T-helper 1 cell (primary cell): ENCODE measurements at regions not wholly inside any gene's neighbourhood (a gene's known extent, or its start where the extent isn't known, plus 50 kb on each side); places are given as distances from the start of the nearest gene placed in this dataset.
"Not testable (repeated sequence)": the region's sequence is repeated elsewhere in the genome, so short reads cannot be mapped to it uniquely, and the experiment has no call there.

Experiments
- DNase-seq, 5 donors: peaks; one replicate each; pipeline ENCODE4 v3.0.0-alpha.2; 2012 to 2020

DNA sequence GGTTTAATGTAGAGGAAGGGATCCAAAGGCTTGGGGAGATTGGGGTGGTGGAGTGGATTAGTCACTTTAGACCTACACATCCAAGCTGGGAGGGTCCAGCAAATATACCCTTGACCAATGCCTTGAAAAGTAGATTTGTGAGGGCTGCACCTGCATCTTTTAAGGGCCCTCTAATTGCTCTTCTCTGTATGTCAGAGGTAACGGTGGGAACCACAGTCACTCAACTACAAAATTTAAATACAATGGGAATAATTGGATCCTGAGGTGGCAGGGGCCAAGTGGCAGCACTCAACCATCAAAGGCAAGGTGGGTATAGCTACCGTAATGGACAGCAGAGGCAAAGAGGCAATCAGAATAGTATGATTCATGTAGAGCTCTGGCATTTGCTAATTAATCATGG lies 833.7 kb upstream of the ARRDC3 start:
- not testable (repeated sequence) for DNase-seq

DNA sequence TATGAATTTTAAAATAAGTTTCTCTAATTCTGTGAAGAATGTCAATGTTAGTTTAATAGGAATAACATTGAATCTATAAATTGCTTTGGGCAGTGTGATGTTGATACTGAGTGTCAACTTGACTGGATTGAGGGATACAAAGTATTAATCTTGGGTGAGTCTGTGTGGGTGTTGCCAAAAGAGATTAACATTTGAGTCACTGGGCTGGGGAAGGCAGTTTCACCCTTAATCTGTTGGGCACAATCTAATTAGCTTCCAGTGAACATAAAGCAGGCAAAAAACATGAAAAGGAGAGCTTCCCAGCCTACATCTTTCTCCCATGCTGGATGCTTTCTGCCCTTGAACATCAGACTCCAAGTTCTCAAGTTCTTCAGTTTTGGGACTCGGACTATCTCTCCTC lies 832.0 kb upstream of the ARRDC3 start:
- no peak for DNase-seq

DNA sequence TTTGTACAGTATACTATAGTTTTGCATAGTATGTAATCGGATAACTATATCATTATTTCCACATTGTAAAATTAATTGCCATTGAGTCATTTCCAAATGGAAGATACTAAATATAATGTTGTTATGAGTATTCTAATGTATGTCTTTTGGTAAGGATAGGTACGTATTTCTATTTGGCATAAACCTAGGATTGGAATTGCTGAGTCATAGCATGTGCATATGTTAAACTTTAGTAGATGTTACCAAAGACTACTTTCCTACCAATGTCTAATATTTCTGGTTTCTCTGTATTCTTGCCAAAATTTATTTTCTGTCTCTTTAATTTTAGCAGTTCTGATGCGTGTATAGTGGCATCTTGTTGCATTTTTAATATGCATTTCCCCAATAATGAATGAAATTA lies 825.1 kb upstream of the ARRDC3 start:
- DNase-seq, result no peak

DNA sequence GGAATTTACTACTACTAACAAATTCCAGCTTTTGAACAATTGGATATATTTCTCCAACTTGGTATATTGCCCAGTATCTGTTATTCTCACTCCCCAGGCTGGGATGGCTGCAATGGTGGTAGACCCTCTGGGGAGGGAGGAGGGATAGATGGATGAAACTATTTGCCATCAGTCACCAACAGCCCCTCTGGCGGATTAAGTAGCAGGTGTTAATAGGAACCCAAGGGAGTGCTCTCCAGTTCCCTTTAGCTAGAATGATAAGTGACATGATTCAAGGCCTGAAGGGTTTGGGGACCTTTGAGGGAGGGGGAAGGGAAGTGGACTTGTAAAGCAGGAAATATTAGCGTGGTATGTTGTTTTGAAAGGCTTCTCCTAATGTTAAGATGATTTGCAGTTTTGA lies 824.0 kb upstream of the ARRDC3 start:
- no peak for DNase-seq

DNA sequence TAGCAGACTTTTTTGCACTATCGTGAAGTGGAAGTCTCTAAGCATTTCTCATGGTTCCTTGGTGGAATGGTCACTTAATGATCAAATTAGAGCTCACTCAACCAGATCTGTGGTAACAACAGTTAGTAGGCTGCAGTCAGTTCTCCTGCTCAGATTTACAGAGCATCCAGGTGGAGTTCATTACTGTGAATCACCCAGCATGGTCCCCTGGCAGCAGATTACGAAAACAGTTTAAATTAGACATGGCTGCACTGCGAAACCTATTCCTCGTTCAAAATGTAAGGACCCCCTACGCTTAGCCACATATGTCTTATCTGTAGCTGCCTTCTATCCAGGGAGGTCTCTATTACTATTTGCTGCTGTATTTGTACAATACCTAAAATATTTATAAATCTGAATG lies 823.6 kb upstream of the ARRDC3 start:
- no peak for DNase-seq

DNA sequence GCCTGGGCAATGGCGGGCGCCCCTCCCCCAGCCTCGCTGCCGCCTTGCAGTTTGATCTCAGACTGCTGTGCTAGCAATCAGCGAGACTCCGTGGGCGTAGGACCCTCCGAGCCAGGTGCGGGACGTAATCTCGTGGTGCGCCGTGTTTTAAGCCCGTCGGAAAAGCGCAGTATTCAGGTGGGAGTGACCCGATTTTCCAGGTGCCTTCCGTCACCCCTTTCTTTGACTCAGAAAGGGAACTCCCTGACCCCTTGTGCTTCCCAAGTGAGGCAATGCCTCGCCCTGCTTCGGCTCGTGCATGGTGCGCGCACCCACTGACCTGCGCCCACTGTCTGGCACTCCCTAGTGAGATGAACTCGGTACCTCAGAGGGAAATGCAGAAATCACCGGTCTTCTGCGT lies 815.9 kb upstream of the ARRDC3 start:
- DNase-seq, result not testable (repeated sequence)

DNA sequence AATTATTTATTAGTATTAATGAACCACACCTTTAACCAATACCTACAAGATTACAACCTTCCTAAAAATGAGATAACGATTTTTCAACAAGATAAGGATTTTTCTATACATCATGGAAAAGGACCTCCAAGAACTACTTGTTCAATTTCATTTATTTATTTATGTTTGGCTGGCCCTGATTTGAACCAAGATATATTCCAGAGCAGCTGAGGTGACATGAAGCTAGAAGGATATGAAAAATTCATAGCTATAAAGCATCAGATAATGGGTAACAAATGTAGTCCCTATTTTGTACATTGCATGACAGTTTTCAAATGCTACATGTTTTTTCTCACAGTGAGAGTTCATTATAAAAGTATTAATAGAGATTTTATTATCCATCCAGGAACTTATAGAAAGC lies 798.5 kb upstream of the ARRDC3 start:
- DNase-seq, result no peak

DNA sequence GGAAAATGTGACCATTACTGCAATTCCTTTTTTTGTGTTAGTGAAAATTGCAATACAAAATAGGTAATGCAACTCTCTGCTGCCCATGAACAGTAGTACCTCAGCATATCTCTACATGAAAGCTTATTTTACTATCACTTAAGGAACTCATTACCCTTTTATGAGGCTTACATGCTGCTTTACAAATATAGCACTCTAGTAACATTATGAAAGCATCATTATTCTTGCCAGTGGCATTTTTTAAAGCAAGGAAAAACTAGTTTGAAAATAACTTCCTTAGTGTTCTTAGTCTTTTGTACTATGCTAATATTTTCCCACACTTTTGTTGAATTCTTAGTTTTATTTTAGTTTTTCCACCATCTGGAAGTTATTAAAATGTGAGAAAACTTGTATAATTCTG lies 797.3 kb upstream of the ARRDC3 start:
- no peak for DNase-seq

DNA sequence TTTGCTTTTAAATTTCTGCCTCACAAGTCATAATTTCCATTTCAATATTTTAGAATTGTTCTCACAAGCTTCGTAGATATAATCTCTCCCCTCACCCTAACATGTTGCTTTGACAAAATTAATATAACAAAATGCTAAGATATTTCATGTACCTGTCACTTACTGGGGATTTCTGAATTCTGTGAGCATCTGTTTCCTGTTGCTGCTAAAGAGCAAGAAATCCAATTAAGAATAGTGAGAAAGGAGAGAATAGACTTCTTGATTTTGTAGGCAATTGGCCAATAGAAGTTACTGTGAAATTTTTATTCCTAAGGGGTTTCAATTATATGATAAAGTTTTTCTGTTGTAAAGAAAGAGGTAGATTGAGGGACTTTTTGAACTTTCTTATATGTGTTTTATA lies 796.5 kb upstream of the ARRDC3 start:
- DNase-seq, result no peak

DNA sequence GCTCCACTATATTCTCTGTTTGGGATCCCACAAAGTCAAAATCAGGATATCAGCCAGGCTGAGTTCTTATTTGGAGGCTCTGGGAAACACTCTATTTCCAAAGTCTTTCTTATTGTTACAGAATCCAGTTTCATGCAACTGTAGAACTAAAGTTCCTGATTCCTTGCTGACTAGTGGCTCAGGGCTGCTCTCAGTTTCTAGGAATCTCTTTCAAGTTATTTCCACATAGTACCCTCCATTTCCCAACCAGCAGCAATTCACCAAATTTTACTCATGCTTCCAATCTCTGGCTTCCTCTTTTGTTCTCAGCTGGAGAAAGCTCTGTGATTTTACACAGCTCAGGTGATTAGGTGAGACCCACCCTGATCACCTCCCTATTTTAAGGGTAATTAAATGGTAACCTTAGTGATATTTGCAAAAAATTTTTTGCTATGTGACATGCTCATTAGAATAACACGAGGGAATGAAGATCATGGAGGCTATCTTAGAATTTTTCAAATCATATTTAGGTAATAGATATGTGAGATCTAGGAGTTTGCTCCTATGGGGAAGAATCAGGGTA lies 794.9 kb upstream of the ARRDC3 start:
- DNase-seq, result no peak

DNA sequence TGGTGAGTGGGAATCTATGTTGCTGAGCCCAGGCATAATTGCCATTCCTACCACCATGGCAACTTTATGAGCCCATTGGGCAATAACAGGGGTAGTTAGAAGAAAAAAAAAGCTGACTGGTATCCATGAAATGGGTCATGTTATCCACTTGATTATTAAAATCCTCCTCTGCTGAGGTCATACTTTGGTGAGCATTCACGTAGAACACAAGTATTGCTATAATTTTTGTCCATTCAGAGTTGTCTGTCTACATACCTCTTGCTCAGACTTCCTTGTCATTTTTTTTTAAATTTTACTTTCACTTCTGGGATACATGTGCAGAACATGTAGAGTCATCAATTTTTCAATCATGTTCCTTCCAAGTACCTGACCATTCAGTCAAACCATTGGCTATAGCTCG lies 780.8 kb upstream of the ARRDC3 start:
- no peak for DNase-seq

DNA sequence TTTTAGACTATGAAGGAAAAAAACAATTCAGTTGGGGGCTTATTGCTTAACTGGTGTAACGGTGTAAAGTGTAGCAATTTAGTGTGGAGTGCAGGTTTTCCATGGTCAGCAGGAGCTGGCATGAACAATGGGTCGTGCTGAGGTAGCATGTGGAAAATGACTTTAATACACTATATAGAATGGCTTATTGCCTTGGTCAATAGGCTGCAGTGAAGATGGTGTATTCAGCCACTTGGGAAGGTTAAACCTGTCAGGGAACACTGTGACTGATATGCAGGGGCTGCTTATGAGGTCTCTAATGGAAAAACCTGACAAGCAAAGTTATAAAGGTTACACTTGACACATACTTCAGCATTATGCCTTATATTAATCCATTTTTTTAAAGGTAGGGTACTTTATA lies 764.7 kb upstream of the ARRDC3 start:
- no peak for DNase-seq

DNA sequence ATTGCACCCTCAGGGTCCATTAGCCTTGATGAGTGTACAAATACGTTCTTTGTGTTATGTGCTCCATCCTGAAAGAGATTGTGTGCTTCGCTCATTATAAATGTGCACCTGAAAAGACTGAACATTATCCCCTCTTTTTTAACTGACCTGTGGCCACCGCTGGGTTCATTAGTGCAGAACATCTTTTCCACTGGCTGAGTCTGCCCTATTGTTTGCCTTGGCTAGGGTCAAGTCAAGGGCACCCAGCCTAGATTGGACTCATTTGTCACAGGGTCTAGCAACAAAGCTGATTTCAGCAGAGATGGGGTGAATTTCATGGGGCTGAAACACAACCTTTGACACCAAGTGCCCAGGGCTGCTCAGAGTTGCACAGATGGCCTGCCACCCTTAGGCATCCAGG lies 764.1 kb upstream of the ARRDC3 start:
- DNase-seq, result no peak

DNA sequence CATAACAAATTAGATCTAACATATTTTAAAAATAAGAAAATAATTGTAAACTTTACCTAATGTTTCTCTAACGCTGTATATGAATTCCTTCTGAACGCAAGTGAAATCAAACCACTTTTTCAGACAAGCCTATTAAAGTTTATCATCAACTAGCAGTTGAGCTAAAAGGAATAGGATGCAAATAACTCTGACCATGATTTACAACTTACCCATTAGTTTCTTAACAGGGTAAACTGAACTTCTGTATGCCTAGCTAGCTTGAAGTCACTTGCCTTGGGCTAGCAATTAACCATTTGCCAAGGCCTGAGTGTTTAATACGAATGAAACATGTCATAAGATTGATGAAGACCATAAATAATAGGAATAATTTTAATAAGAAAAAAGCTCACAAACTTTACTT lies 762.7 kb upstream of the ARRDC3 start:
- DNase-seq, result no peak

DNA sequence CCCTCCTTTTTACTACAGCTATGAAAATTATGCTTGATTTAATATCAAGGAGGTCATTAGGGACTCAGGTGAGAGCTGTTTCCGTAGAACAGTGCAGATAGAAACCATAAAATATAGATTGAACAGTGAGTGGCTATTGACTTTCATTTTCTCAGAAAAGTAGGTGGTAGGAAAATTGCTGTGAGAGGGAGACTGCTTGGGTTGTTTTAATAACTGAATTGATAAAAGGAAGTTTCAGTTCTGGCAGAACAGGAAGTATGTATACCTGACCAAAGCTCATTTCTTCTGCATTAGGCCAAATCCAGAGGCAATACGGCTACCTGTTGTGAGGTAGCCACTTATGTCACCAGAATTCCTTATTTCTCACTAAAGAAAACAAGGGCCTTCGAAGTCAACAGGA lies 761.7 kb upstream of the ARRDC3 start:
- DNase-seq, result no peak

DNA sequence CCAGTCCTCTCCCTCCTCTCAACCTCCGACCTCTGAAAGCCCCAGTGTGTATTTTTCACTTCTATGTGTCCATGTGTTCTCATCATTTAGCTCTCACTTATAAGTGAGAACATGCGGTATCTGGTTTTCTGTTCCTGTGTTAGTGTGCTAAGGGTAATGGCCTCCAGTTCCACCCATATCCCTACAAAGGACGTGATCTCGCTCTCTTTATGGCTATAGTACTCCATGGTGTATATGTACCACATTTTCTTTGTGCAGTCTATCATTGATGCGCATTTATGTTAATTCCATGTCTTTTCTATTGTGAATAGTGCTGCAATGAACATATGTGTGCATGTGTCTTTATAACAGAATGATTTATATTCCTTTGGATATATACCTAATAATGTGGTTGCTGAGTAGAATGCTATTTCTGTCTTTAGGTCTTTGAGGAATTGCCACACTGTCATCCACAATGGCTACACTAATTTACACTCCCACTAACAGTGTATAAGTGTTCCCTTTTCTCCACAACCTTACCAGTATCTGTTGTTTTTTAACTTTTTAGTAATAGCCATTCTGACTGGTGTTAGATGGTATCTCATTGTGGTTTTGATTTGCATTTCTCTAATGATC lies 749.3 kb upstream of the ARRDC3 start:
- DNase-seq, result not testable (repeated sequence)

DNA sequence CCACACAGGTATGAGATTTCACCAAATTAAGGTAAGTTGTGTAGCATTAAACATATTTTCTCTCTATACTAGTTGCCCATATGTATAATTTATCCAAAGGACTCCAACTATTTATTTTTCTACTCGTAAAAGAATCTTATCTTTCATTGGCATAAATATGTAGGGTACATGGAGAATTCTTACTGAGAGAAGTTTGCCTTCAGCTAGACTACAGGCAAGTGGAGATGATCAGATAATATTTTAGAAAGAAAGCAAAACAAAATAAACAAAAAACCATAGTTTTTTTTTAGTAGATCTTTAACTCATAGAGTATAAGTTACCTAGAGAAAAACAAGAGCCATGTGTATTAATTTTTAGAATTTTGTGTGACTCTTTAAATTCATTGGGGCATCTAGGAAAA lies 743.1 kb upstream of the ARRDC3 start:
- no peak for DNase-seq

DNA sequence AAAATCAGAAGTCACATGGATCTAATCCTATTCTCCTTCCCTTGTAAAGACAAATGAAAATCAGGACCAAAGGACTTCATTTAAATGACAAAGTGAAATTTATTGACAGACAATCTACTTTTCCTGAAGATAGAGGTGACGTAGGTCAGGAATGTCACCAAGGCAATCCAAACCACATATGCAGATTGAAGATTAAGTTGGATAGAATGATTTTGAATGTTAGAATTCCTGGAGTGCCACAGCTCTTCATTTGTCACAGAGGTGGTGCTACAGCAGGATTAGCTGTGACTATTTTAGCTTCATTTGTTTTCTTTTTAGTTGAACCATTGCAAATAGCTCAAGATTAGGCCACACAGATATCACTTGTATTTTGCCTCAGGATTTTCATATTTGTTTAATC lies 736.0 kb upstream of the ARRDC3 start:
- DNase-seq, result no peak

DNA sequence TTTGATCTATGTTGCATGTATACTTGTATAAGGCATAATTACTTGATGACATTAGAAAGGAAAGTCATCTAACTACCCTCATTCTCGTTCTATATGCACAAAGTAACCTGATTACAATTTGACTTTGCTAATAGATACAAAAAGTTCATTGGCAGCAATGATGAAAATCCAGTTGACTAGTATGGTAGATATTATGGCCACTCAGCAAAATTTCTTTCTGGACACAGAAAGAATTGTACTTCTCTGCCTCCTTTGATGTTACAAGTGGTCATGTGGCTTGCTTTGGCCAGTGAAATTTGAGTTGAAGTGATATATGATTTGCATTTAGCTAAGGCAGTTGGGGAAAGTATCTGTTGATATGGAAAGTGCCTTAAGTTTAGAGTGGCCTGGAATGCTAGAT lies 723.7 kb upstream of the ARRDC3 start:
- no peak for DNase-seq

DNA sequence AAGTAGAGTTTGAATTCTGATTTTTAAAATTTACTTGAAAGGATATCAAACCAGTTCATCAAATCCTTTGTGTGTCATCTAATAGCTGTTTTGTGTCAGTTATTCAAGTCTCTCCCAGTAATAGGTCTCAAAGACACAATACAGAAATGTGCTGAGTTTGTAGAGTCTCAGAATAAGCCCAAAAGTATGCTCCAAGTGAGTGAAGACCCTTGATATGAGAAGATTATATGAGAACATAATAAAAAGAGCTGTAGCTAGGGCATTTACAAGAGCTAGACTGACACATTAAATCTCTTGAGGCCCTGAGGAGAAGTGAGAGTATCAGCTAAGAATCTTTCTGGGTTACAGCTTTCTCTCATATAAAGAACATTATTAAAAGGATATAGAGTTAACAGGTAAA lies 721.0 kb upstream of the ARRDC3 start:
- DNase-seq, result no peak

DNA sequence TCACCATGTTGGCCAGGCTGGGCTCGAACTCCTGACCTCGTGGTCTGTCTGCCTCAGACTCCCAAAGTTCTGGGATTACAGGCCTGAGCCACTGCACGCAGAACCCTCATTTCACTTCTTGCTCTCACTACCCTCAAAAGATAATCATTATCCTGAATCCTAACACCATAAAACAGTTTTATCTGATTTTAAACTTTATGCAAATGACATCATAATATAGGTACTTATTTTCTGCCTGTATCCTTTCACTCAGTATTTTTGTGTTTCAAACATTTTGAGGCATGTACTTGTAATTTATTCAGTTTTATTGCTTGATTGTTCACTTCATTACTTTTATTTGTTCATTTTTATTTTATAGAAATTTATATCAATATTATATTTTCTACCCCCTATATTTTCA lies 719.2 kb upstream of the ARRDC3 start:
- no peak for DNase-seq

DNA sequence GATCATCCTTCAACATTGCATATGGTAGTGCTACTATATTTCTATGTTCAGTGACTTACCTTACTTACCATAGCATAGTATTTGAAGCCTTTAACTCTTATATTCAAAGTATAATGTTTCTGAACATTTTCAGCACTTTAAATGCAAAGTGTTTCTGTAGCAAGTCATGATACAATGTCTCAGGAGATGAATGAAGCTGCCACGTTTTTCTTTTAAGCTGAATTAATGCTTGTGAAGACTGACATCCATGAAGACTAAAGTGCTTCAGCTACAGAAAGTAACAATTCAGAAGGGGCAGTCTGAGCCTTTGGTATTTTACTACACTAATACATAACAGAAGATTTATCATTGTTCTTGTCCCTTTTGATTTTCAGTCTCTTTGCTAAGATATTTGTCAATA lies 709.1 kb upstream of the ARRDC3 start:
- no peak for DNase-seq

DNA sequence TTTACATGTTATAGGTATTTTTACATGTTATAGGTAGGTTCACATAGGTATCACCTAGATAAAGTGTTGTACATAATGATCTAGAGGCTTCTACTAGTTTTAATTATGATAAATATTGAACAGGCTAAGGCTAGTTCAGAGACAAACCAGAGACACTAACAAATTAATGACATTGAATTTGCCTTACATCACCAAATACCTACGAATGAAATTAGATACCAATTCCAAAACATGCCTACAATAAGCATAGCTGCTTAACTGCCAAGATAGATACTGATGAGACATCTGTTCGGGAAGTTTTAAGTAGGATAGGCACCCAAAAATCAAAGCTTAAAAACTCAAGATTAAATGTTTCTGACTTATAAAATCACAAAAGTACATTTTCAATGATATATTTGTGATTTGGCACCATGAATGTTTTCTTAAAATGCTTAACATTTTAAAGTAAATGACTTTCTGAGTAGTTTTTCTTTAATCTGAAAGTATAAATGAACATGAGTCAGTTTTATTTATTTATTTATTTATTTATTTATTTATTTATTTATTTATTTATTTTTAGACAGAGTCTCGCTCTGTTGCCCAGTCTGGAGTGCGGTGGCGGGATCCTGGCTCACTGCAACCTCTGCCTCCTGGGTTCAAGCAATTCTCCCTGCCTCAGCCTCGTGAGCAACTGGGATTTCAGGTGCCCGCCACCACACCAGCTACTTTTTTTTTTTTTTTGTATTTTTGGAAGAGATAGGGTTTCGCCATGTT lies 703.1 kb upstream of the ARRDC3 start:
- DNase-seq, result no peak

DNA sequence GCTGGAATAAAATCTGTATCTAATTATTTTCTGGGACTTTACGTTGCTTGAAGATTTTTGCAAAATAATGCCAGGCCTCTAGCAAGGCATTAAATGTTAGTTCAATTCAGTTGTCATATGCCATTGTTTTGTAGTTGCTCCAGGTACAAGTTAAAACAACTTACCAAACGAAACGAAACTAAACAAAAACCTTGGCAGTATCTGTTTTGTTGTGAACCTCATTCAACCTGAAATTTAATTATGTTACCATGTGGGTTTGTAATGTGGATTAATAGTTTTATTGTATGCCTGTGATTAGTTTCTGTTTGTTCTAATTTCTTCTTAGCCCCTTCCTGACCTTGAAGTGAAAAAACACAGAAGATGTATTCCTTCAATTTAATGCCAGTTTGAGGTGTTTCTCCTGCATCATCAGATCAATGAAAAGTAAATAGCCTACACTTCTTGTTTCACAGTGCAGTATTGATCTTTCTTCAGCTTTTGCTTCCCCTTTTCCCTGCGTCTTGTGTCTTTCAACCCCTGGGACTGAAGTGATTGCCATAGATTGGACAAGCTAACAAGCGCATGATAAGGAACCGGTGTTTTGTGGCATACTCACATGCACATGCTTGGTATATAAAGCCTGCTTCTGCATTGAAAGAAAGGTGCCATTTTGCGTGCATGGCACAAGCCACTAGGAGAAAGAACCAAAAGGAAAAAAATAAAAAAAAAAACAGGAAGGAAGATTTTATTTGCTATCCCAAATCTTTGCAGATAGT lies 699.0 kb upstream of the ARRDC3 start:
- DNase-seq, result no peak
